Panc1 (cell line): ENCODE measurements at regions not wholly inside any gene's neighbourhood (a gene's known extent, or its start where the extent isn't known, plus 50 kb on each side); places are given as distances from the start of the nearest gene placed in this dataset.

Source experiments
- ATAC-seq: fragments of 200-7000 bp; cut with Tn5 transposase; 2 replicates; pipeline ENCODE4 v1.9.1; 2020; ENCODE audit warnings: mild to moderate bottlenecking, moderate library complexity
- BruUV-seq: library from RNA; stranded (reverse); fragments of 400-500 nt; replicated peaks from 2 replicates; lab custom pipeline; 2021; lab: Mats Ljungman, UMichigan
- CTCF ChIA-PET: fragments of 300-600 bp; sonication (Branson Sonifier 250); formaldehyde crosslinking; loops from one replicate; lab custom pipeline; 2022; ENCODE audit warnings: antibody characterized with exemption; lab: Charles Lee
- POLR2A ChIA-PET: fragments of 300-600 bp; sonication (Branson Sonifier 250); formaldehyde crosslinking; loops from one replicate; lab custom pipeline; 2022; ENCODE audit warnings: antibody characterized with exemption; lab: Charles Lee
- DNase-seq: peaks from one replicate; pipeline ENCODE4 v3.0.0-alpha.2; 2010; ENCODE audit warnings: low read depth, low spot score
- H3K27ac ChIP-seq: 2 replicates; pipeline ENCODE4 v1.5.1; 2011; ENCODE audit warnings: mild to moderate bottlenecking, low read length, inconsistent platforms
- H3K27me3 ChIP-seq: fragments of 200-500 bp; sonication (Bioruptor generic); 2 replicates; pipeline ENCODE4 v1.6.0; 2014; ENCODE audit warnings: low read length, inconsistent platforms; ENCODE audit not compliant: control insufficient read depth, insufficient read depth
- H3K36me3 ChIP-seq: fragments of 200-500 bp; sonication (Bioruptor generic); 2 replicates; pipeline ENCODE4 v1.5.1; 2014; ENCODE audit warnings: inconsistent platforms, mild to moderate bottlenecking, low read length, moderate library complexity; ENCODE audit not compliant: control insufficient read depth, insufficient read depth
- H3K4me1 ChIP-seq: 2 replicates; pipeline ENCODE4 v1.5.1; 2011; ENCODE audit warnings: inconsistent platforms, mild to moderate bottlenecking, low read length, moderate library complexity; ENCODE audit not compliant: control insufficient read depth, insufficient read depth
- H3K4me3 ChIP-seq, 2 experiments: 2 replicates each; pipeline ENCODE4 v1.5.1; 2011 to 2012; ENCODE audit warnings: low read depth in 2 of 2, low read length in 2 of 2, mild to moderate bottlenecking in 2 of 2, inconsistent platforms in 1 of 2, moderate library complexity in 1 of 2
- H3K9me3 ChIP-seq: fragments of 200-500 bp; sonication (Bioruptor generic); 2 replicates; pipeline ENCODE4 v1.5.1; 2014; ENCODE audit warnings: low read depth, mild to moderate bottlenecking, inconsistent platforms, low read length, moderate library complexity; ENCODE audit not compliant: control insufficient read depth, insufficient read depth
- CTCF ChIP-seq: fragments of 450-650 bp; IDR thresholded peaks from 2 replicates; pipeline ENCODE4 v1.5.1; 2017; ENCODE audit warnings: mild to moderate bottlenecking
- POLR2AphosphoS5 ChIP-seq: IDR thresholded peaks from 2 replicates; pipeline ENCODE4 v1.6.1; 2012; ENCODE audit warnings: mild to moderate bottlenecking, low read depth, low read length, moderate library complexity
- REST ChIP-seq, 2 experiments: IDR thresholded peaks; 2 replicates each; pipeline ENCODE4 v1.6.1; 2011 to 2012; ENCODE audit warnings: low read depth in 2 of 2, control low read depth in 1 of 2, low read length in 1 of 2, mild to moderate bottlenecking in 1 of 2, moderate library complexity in 1 of 2; ENCODE audit not compliant: insufficient read depth in 1 of 2
- SIN3A ChIP-seq: IDR thresholded peaks from 2 replicates; pipeline ENCODE4 v1.6.1; 2012; ENCODE audit warnings: low read depth, mild to moderate bottlenecking, low read length, moderate library complexity, borderline replicate concordance; ENCODE audit not compliant: insufficient read depth
- TCF7L2 ChIP-seq: IDR thresholded peaks from 2 replicates; pipeline ENCODE4 v1.6.1; 2011; ENCODE audit warnings: mild to moderate bottlenecking, low read depth, low read length, inconsistent platforms
- in situ Hi-C: cut with HindIII; loops from 2 replicates; pipeline ENCODE4 v1.10.0; 2016; ENCODE audit warnings: low sequenced_read_pairs, low pct_unique_long_range_greater_than_20kb
- intact Hi-C: fragments of 100-400 bp; cut with micrococcal nuclease; formaldehyde crosslinking; loops from one replicate; pipeline ENCODE4 v1.10.0; 2022; ENCODE audit not compliant: unreplicated experiment

DNA sequence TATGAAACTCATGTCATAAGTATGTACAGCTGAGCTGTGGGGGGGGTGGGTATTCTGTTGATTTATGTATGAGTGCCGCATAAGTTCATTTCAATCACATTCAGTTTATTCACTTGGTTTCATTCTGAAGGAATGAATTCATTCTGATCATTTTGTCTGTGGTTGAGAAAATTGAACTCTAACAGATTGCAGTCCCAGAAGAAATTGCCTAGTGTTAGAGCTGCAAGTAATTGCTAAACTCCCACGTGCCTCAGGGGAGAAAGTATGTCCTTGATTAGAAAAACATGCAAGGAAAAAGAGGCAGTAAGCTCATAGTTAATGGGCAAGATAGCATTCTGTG, 442.4 kb upstream of the MGAT4C start:
- no peak for ATAC-seq
- TF ChIP-seq REST (IDR thresholded peaks at IDR 0.05; ENCODE audit: insufficient read depth in 1 of 2, low read depth in 2 of 2, low read length in 1 of 2) (no peak), CTCF (no peak), TCF7L2 (no peak), SIN3A (no peak), POLR2AphosphoS5 (no peak)
- BruUV-seq = no TSS peak
- ChIA-PET CTCF (interaction anchor here (0.6 kb wide), 1 partner anchor 496 kb away, joined by 3 read pairs; no protein-coding TSS in a partner anchor), POLR2A (no interaction called here)
- intact Hi-C loops = no loop called here
- Histone ChIP-seq H3K36me3 (no peaks in the 10 kb centered on the region; the same call in 1 of the 2 replicates), H3K9me3 (no peaks in the 10 kb centered on the region), H3K27me3 (no peaks in the 10 kb centered on the region), H3K27ac (no peak overlapping the region), H3K4me1 (no peaks in the 10 kb centered on the region), H3K4me3 (no peak overlapping the region)
- DNase-seq = no peak
- in situ Hi-C loops = no loop called here

- no peaks in the 10 kb centered on the region for H3K4me1 ChIP-seq
- intact Hi-C loops = no loop called here
- in situ Hi-C loops = no loop called here
- no TSS peak for BruUV-seq
- H3K27me3 ChIP-seq = no peaks in the 10 kb centered on the region
- ATAC-seq (no peak), DNase-seq (no peak)
- H3K4me3 ChIP-seq = no peak overlapping the region
- ChIA-PET CTCF (interaction anchor here (0.6 kb wide), 1 partner anchor 495 kb away, joined by 3 read pairs; no protein-coding TSS in a partner anchor), POLR2A (no interaction called here)
- no peaks in the 10 kb centered on the region for H3K9me3 ChIP-seq
- TF ChIP-seq POLR2AphosphoS5 (no peak), CTCF (no peak), TCF7L2 (no peak), SIN3A (no peak), REST (IDR thresholded peaks at IDR 0.05; ENCODE audit: insufficient read depth in 1 of 2, low read depth in 2 of 2, low read length in 1 of 2) (no peak)
- H3K36me3 ChIP-seq = no peaks in the 10 kb centered on the region; the same call in 1 of the 2 replicates
- no peak overlapping the region for H3K27ac ChIP-seq
These were observed 441.9 kb upstream of the MGAT4C start for GRCh38 chr12:86697916-86698640.
